HL-60 (cell line): ENCODE measurements at regions not wholly inside any gene's neighbourhood (a gene's known extent, or its start where the extent isn't known, plus 50 kb on each side); places are given as distances from the start of the nearest gene placed in this dataset.

ENCODE experiments used
- POLR2AphosphoS5 ChIP-seq: IDR thresholded peaks from 2 replicates; pipeline ENCODE4 v1.6.1; 2012; ENCODE audit warnings: low read depth
- TF ChIP-seq, protein P1 (sequence below): IDR thresholded peaks from one replicate; pipeline ENCODE4 v1.5.1; 2011; ENCODE audit warnings: low read length, control low read depth, inconsistent platforms; ENCODE audit not compliant: insufficient read depth
- TF ChIP-seq, protein P2 (sequence below): IDR thresholded peaks from 2 replicates; pipeline ENCODE4 v1.6.1; 2012; ENCODE audit warnings: low read depth; ENCODE audit not compliant: insufficient replicate concordance

DNA sequence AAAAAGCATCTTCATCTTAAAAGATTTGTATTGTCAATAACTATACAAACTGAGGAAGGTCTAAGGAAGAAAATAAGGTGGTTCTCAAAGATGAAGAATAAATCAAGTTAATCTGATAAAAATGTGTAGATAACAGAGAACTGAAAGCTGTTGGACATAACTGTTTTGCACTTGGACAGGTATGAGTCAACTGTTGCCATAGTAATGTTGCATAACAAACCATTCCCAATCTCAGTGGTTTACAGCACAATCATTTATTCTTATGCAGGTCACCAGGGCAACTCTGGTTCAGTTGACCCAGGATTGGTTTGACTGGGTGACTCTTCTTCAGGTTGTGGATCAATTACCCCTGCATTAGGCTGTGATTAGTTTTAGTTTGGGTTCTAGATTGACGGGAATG lies 2197.7 kb downstream of the ARAP2 start:
- TF ChIP-seq, protein P1, sequence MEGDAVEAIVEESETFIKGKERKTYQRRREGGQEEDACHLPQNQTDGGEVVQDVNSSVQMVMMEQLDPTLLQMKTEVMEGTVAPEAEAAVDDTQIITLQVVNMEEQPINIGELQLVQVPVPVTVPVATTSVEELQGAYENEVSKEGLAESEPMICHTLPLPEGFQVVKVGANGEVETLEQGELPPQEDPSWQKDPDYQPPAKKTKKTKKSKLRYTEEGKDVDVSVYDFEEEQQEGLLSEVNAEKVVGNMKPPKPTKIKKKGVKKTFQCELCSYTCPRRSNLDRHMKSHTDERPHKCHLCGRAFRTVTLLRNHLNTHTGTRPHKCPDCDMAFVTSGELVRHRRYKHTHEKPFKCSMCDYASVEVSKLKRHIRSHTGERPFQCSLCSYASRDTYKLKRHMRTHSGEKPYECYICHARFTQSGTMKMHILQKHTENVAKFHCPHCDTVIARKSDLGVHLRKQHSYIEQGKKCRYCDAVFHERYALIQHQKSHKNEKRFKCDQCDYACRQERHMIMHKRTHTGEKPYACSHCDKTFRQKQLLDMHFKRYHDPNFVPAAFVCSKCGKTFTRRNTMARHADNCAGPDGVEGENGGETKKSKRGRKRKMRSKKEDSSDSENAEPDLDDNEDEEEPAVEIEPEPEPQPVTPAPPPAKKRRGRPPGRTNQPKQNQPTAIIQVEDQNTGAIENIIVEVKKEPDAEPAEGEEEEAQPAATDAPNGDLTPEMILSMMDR, result no peak
- no peak for TF ChIP-seq POLR2AphosphoS5
- TF ChIP-seq, protein P2, sequence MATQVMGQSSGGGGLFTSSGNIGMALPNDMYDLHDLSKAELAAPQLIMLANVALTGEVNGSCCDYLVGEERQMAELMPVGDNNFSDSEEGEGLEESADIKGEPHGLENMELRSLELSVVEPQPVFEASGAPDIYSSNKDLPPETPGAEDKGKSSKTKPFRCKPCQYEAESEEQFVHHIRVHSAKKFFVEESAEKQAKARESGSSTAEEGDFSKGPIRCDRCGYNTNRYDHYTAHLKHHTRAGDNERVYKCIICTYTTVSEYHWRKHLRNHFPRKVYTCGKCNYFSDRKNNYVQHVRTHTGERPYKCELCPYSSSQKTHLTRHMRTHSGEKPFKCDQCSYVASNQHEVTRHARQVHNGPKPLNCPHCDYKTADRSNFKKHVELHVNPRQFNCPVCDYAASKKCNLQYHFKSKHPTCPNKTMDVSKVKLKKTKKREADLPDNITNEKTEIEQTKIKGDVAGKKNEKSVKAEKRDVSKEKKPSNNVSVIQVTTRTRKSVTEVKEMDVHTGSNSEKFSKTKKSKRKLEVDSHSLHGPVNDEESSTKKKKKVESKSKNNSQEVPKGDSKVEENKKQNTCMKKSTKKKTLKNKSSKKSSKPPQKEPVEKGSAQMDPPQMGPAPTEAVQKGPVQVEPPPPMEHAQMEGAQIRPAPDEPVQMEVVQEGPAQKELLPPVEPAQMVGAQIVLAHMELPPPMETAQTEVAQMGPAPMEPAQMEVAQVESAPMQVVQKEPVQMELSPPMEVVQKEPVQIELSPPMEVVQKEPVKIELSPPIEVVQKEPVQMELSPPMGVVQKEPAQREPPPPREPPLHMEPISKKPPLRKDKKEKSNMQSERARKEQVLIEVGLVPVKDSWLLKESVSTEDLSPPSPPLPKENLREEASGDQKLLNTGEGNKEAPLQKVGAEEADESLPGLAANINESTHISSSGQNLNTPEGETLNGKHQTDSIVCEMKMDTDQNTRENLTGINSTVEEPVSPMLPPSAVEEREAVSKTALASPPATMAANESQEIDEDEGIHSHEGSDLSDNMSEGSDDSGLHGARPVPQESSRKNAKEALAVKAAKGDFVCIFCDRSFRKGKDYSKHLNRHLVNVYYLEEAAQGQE, result no peak
